ENCODE measurements at regions not wholly inside any gene's neighbourhood (a gene's known extent, or its start where the extent isn't known, plus 50 kb on each side); places are given as distances from the start of the nearest gene placed in this dataset.
"Not testable (repeated sequence)": the region's sequence is repeated elsewhere in the genome, so short reads cannot be mapped to it uniquely, and the experiment has no call there.

- DNase-seq (ENCODE audit: low spot score): no peak
Measured at GRCh38 chr2:153420394-153420793, 58.2 kb downstream of the RPRM start.

- no peak for DNase-seq (ENCODE audit: low spot score)
Measured at GRCh38 chr2:153417077-153417476, 61.5 kb downstream of the RPRM start.

GRCh38 chr2:153416071-153416470, 62.5 kb downstream of the RPRM start:
- no peak for DNase-seq (ENCODE audit: low spot score)

- DNase-seq (ENCODE audit: low spot score): no peak
Measured at GRCh38 chr2:153408710-153409385, 69.7 kb downstream of the RPRM start.

GRCh38 chr2:153405196-153405595, 73.4 kb downstream of the RPRM start:
- no peak for DNase-seq (ENCODE audit: low spot score)

GRCh38 chr2:153404792-153405191, 73.8 kb downstream of the RPRM start:
- DNase-seq (ENCODE audit: low spot score): no peak

- DNase-seq (ENCODE audit: low spot score): no peak
Measured at GRCh38 chr2:153403940-153404339, 74.6 kb downstream of the RPRM start.

GRCh38 chr2:153403352-153403751, 75.2 kb downstream of the RPRM start:
- not testable (repeated sequence) for DNase-seq (ENCODE audit: low spot score)

- no peak for DNase-seq (ENCODE audit: low spot score)
Measured at GRCh38 chr2:153394686-153395085, 83.9 kb downstream of the RPRM start.

GRCh38 chr2:153394247-153394646, 84.3 kb downstream of the RPRM start:
- no peak for DNase-seq (ENCODE audit: low spot score)

GRCh38 chr2:153393518-153393917, 85.0 kb downstream of the RPRM start:
- no peak for DNase-seq (ENCODE audit: low spot score)

GRCh38 chr2:153391131-153391530, 87.4 kb downstream of the RPRM start:
- no peak for DNase-seq (ENCODE audit: low spot score)

- no peak for DNase-seq (ENCODE audit: low spot score)
Measured at GRCh38 chr2:153388246-153388645, 90.3 kb downstream of the RPRM start.

GRCh38 chr2:153387203-153387602, 91.4 kb downstream of the RPRM start:
- DNase-seq (ENCODE audit: low spot score): no peak

- no peak for DNase-seq (ENCODE audit: low spot score)
Measured at GRCh38 chr2:153386481-153386897, 92.1 kb downstream of the RPRM start.

- DNase-seq (ENCODE audit: low spot score): no peak
Measured at GRCh38 chr2:153373510-153374279, 104.9 kb downstream of the RPRM start.

GRCh38 chr2:153360239-153360638, 118.3 kb downstream of the RPRM start:
- no peak for DNase-seq (ENCODE audit: low spot score)

- DNase-seq (ENCODE audit: low spot score): no peak
Measured at GRCh38 chr2:153354377-153354776, 124.2 kb downstream of the RPRM start.

GRCh38 chr2:153349603-153350002, 129.0 kb downstream of the RPRM start:
- DNase-seq (ENCODE audit: low spot score): no peak

GRCh38 chr2:153347818-153348495, 130.6 kb downstream of the RPRM start:
- DNase-seq (ENCODE audit: low spot score): no peak

- no peak for DNase-seq (ENCODE audit: low spot score)
Measured at GRCh38 chr2:153320879-153321278, 157.7 kb downstream of the RPRM start.

GRCh38 chr2:153311432-153311831, 167.1 kb downstream of the RPRM start:
- DNase-seq (ENCODE audit: low spot score): no peak

- DNase-seq (ENCODE audit: low spot score): no peak
Measured at GRCh38 chr2:153308466-153308865, 170.1 kb downstream of the RPRM start.

Measured in HuH-7 (cell line).